Tibial nerve (tissue), 4 donors: ENCODE measurements at regions not wholly inside any gene's neighbourhood (a gene's known extent, or its start where the extent isn't known, plus 50 kb on each side); places are given as distances from the start of the nearest gene placed in this dataset.

Experiments
- EP300 ChIP-seq, 2 donors: sonication (generic); formaldehyde crosslinking; IDR thresholded peaks; one replicate each; pipeline ENCODE4 v1.6.1; 2017; ENCODE audit warnings: antibody characterized with exemption in 2 of 2, mild to moderate bottlenecking in 1 of 2
- POLR2A ChIP-seq, 2 donors: fragments of 450-650 bp; IDR thresholded peaks; one replicate each; pipeline ENCODE4 v1.6.1; 2017; ENCODE audit warnings: antibody characterized with exemption in 2 of 2, mild to moderate bottlenecking in 2 of 2, moderate library complexity in 2 of 2
- TF ChIP-seq, protein P1 (sequence below), 5 experiments: fragments of 200-600 bp in 3 of 5; fragments of 450-650 bp in 2 of 5; sonication (generic) in 3 of 5; IDR thresholded peaks; one replicate each; pipeline ENCODE4 v1.5.1; 2016 to 2019; ENCODE audit warnings: antibody characterized with exemption in 5 of 5, mild to moderate bottlenecking in 3 of 5, moderate library complexity in 2 of 5

DNA sequence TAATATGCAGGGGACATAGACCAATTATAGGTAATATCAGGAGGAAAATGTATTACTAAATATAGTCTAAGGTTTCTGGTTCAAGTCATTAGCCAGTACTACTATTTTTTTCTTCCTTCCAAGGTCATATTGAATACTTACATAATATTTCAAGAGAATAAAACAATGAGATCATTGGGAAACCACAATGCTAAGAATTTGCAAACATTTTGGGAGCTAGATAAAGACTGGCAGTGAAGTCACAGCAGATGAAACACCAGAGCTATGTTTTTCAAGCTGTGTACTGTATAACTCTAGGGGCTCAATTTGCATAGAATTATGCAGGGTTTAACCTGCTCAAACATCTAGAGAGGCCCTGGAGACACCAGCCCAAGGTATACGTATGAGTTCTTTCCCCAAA, 80.5 kb upstream of the KCNH7 start:
- TF ChIP-seq, protein P1, sequence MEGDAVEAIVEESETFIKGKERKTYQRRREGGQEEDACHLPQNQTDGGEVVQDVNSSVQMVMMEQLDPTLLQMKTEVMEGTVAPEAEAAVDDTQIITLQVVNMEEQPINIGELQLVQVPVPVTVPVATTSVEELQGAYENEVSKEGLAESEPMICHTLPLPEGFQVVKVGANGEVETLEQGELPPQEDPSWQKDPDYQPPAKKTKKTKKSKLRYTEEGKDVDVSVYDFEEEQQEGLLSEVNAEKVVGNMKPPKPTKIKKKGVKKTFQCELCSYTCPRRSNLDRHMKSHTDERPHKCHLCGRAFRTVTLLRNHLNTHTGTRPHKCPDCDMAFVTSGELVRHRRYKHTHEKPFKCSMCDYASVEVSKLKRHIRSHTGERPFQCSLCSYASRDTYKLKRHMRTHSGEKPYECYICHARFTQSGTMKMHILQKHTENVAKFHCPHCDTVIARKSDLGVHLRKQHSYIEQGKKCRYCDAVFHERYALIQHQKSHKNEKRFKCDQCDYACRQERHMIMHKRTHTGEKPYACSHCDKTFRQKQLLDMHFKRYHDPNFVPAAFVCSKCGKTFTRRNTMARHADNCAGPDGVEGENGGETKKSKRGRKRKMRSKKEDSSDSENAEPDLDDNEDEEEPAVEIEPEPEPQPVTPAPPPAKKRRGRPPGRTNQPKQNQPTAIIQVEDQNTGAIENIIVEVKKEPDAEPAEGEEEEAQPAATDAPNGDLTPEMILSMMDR (IDR thresholded peaks at IDR 0.05), result no peak
- TF ChIP-seq POLR2A (IDR thresholded peaks at IDR 0.05), result no peak
- TF ChIP-seq EP300 (IDR thresholded peaks at IDR 0.05), result no peak
